ENCODE measurements at regions not wholly inside any gene's neighbourhood (a gene's known extent, or its start where the extent isn't known, plus 50 kb on each side); places are given as distances from the start of the nearest gene placed in this dataset.
"Not testable (repeated sequence)": the region's sequence is repeated elsewhere in the genome, so short reads cannot be mapped to it uniquely, and the experiment has no call there.

DNA sequence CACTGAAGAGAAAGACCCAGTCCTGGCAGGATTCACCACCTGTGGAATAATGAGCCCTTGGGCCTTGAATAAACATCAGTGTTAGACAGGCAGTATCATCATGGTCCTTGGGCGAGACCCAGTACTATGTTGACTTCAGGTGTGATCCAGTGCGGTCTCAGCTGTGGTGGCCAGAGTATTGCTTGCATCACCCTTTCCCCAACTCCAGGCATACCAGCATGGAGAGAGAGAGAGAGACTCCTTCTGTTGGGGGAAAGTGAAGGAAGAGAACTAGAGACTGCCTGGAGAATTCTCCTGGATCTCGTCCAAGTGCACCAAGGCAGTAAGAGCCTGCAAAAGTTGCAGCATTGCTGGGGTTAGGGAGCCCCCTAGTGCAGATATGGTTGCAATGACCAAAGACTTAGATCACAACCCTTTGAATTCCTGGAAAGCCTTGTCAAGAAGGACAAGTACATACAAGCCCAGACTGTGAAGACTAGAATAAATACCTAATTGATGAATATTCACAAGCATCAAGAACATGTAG lies 61.1 kb upstream of the VAMP7 start:
- TF ChIP-seq, protein P1, sequence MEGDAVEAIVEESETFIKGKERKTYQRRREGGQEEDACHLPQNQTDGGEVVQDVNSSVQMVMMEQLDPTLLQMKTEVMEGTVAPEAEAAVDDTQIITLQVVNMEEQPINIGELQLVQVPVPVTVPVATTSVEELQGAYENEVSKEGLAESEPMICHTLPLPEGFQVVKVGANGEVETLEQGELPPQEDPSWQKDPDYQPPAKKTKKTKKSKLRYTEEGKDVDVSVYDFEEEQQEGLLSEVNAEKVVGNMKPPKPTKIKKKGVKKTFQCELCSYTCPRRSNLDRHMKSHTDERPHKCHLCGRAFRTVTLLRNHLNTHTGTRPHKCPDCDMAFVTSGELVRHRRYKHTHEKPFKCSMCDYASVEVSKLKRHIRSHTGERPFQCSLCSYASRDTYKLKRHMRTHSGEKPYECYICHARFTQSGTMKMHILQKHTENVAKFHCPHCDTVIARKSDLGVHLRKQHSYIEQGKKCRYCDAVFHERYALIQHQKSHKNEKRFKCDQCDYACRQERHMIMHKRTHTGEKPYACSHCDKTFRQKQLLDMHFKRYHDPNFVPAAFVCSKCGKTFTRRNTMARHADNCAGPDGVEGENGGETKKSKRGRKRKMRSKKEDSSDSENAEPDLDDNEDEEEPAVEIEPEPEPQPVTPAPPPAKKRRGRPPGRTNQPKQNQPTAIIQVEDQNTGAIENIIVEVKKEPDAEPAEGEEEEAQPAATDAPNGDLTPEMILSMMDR (IDR thresholded peaks at IDR 0.05; ENCODE audit: low read depth, low read length), result peak; percentile 53
- TF ChIP-seq, protein P2, sequence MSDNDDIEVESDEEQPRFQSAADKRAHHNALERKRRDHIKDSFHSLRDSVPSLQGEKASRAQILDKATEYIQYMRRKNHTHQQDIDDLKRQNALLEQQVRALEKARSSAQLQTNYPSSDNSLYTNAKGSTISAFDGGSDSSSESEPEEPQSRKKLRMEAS (IDR thresholded peaks at IDR 0.05; ENCODE audit: low read depth, low read length), result no peak
- H3K4me3 ChIP-seq (ENCODE audit: low read depth, low read length), result no peak overlapping the region
- DNase-seq (ENCODE audit: low read depth), result peak; percentile 74

DNA sequence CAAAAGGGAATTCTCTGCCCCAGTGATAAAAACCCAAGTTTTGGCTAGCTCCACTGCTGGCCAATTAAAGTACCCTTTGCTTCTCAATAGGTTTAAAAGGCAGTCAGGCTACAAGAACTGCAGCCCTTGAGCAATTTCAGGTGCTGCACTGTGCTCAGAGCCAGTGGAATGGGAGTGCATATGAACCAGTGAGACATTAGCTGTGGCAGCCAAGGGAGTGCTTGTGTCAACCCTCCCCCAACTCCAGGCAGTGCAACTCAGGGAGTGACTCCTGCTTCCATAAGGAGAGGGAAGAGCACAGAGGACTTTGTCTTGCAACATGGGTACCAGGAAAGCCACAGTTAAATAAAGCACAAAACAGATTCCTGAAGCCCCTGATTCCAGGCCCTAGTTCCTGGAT lies 61.6 kb upstream of the VAMP7 start:
- no peak for TF ChIP-seq MYC (IDR thresholded peaks at IDR 0.05; ENCODE audit: low read depth, low read length)
- TF ChIP-seq, protein P1 (IDR thresholded peaks at IDR 0.05; ENCODE audit: low read depth, low read length), result no peak
- TF ChIP-seq POLR2A (IDR thresholded peaks at IDR 0.05; ENCODE audit: extremely low read depth, insufficient read length), result no peak
- TF ChIP-seq, protein P2 (IDR thresholded peaks at IDR 0.05; ENCODE audit: low read depth, low read length), result no peak
- H3K4me3 ChIP-seq (ENCODE audit: low read depth, low read length), result no peak overlapping the region
- no peak for DNase-seq (ENCODE audit: low read depth)

DNA sequence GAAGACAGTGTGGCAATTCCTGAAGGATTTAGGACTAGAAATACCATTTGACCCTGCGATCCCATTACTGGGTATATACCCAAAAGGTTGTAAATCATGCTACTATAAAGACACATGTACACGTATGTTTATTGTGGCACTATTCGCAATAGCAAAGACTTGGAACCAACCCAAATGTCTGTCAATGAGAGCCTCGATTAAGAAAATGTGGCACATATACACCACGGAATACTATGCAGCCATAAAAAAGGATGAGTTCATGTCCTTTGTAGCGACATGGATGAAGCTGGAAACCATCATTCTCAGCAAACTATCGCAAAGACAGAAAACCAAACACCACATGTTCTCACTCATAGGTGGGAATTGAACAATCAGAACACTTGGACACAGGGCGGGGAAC lies 66.8 kb upstream of the VAMP7 start:
- not testable (repeated sequence) for H3K4me3 ChIP-seq (ENCODE audit: low read depth, low read length)

DNA sequence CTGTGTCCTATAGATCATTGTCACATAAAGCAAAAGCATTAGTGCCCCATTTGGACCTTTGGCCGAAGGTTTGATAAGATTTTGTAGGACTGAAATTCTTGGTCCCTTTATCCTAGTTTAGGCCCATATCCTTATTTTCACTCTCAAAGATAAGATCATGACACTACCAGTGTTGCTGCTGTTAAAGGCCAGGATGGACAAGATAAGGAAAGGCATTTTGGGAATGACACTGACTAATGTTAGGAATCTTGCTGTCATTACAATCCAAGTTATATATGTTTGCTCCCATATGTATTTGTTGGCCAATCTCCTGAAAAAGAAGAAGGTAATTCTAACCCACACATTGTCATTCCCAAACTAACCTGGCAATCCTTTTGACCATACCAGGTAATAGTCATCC lies 101.3 kb upstream of the VAMP7 start:
- TF ChIP-seq MYC (IDR thresholded peaks at IDR 0.05; ENCODE audit: low read depth, low read length), result no peak
- TF ChIP-seq, protein P2 (IDR thresholded peaks at IDR 0.05; ENCODE audit: low read depth, low read length), result no peak
- TF ChIP-seq, protein P1 (IDR thresholded peaks at IDR 0.05; ENCODE audit: low read depth, low read length), result no peak
- TF ChIP-seq POLR2A (IDR thresholded peaks at IDR 0.05; ENCODE audit: extremely low read depth, insufficient read length), result no peak
- no peak for DNase-seq (ENCODE audit: low read depth)
- H3K4me3 ChIP-seq (ENCODE audit: low read depth, low read length), result no peak overlapping the region

More for the DNA sequence above, 66.8 kb upstream of the VAMP7 start:
- not testable (repeated sequence) for DNase-seq (ENCODE audit: low read depth)

DNA sequence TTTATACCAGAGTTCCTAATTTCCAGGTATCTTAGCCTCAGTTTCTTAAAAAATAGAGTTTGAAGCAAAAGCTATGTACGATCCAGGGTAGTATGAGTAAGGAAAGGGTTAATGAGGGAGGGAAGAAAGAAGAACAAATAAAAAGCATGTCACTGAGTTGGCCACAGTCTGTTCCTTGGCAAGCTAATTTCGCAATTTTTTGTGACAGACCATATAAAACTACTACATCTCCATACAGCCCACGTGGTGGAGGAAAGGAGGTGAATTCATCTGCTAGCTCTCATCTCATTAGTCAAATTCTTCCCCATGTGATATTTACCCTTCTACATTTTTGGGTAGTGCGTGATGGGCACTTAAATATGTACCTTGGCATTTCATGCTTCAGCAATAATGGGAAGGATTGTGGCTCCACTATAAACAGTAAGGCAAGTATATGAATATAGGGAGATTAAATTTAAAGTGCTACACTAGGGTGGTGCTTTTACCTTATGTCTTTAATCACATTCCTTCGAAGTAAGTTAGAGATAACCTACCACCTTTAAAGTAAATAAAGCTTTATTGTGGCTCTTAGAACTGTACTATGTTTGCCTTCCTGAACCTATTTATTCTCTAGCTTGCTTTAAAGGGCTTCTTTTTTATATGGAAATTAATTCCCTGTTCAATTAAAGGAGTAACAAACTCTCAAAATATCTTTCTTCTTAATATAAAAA lies 102.1 kb upstream of the VAMP7 start:
- no peak overlapping the region for H3K4me3 ChIP-seq (ENCODE audit: low read depth, low read length)
- DNase-seq (ENCODE audit: low read depth), result peak; percentile 51
- TF ChIP-seq, protein P2 (IDR thresholded peaks at IDR 0.05; ENCODE audit: low read depth, low read length), result peak; percentile 68
- TF ChIP-seq, protein P1 (IDR thresholded peaks at IDR 0.05; ENCODE audit: low read depth, low read length), result no peak

DNA sequence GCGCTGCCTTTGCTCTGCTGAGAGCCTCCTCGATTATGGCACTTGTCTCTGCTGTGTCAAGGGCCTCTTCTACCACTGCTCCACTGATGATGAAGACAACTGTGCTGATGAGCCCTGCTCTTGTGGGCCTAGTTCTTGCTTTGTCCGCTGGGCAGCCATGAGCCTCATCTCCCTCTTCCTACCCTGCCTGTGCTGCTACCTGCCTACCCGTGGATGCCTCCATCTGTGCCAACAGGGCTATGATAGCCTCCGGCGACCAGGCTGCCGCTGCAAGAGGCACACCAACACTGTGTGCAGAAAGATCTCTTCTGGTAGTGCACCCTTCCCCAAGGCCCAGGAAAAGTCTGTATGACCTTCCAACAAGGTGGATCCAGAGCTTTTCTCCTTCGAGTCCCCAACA lies 106.8 kb upstream of the VAMP7 start:
- TF ChIP-seq POLR2A (IDR thresholded peaks at IDR 0.05; ENCODE audit: extremely low read depth, insufficient read length), result no peak
- TF ChIP-seq MYC (IDR thresholded peaks at IDR 0.05; ENCODE audit: low read depth, low read length), result no peak
- TF ChIP-seq, protein P2 (IDR thresholded peaks at IDR 0.05; ENCODE audit: low read depth, low read length), result no peak
- TF ChIP-seq, protein P1 (IDR thresholded peaks at IDR 0.05; ENCODE audit: low read depth, low read length), result no peak
- H3K4me3 ChIP-seq (ENCODE audit: low read depth, low read length), result no peak overlapping the region
- no peak for DNase-seq (ENCODE audit: low read depth)
